K562 (cell line): ENCODE measurements at regions not wholly inside any gene's neighbourhood (a gene's known extent, or its start where the extent isn't known, plus 50 kb on each side); places are given as distances from the start of the nearest gene placed in this dataset.
A peak's percentile ranks its signal among the peaks of the same experiment; 100 is the strongest.

Experiments
- BACH1 ChIP-seq: fragments of 200-800 bp; sonication (Bioruptor generic); IDR thresholded peaks from 2 replicates; pipeline ENCODE4 v1.6.1; 2016; ENCODE audit warnings: missing genetic modification characterization, missing compliant biosample characterization
- CLOCK ChIP-seq: fragments of 250-450 bp; sonication (Bioruptor Pico); IDR thresholded peaks from 2 replicates; pipeline ENCODE4 v1.4.0; 2020; ENCODE audit warnings: mild to moderate bottlenecking, moderate library complexity, borderline replicate concordance
- GTF2F1 ChIP-seq: IDR thresholded peaks from 2 replicates; pipeline ENCODE4 v1.6.1; 2011; ENCODE audit warnings: low read depth, low read length, improper control_type of control experiment
- NUFIP1 ChIP-seq: fragments of 450-650 bp; IDR thresholded peaks from 2 replicates; pipeline ENCODE4 v1.6.1; 2018; ENCODE audit not compliant: partially characterized antibody
- POLR2AphosphoS5 ChIP-seq: IDR thresholded peaks from 2 replicates; pipeline ENCODE4 v1.6.1; 2011; ENCODE audit warnings: mild to moderate bottlenecking, low read depth, low read length, moderate library complexity; ENCODE audit not compliant: control insufficient read depth, insufficient read depth
- RAD21 ChIP-seq, 2 experiments: fragments of 250-450 bp in 1 of 2; fragments of 450-650 bp in 1 of 2; sonication (Bioruptor Pico) in 1 of 2; formaldehyde crosslinking in 1 of 2; IDR thresholded peaks in 1 of 2; conservative IDR thresholded peaks in 1 of 2; 2 replicates each; pipeline versions ENCODE4 v1.4.0 to v1.8.0; 2020 to 2022; ENCODE audit warnings: mild to moderate bottlenecking in 2 of 2, moderate library complexity in 1 of 2
- TEAD2 ChIP-seq: fragments of 450-650 bp; IDR thresholded peaks from 2 replicates; pipeline ENCODE4 v1.6.1; 2016; ENCODE audit warnings: missing genetic modification characterization, control low read depth, missing compliant biosample characterization
- ZFX ChIP-seq: sonication (generic); formaldehyde crosslinking; IDR thresholded peaks from 2 replicates; pipeline ENCODE4 v1.8.0; 2022; ENCODE audit warnings: mild to moderate bottlenecking, missing genetic modification reagents, moderate library complexity
- ZHX1 ChIP-seq: fragments of 150-350 bp; conservative IDR thresholded peaks from 2 replicates; pipeline ENCODE4 v1.6.1; 2014; ENCODE audit warnings: low read length
- ZNF551 ChIP-seq: fragments of 250-450 bp; sonication (Bioruptor Pico); IDR thresholded peaks from 2 replicates; pipeline ENCODE4 v1.5.0; 2021; ENCODE audit warnings: mild to moderate bottlenecking, moderate library complexity
- ZNF76 ChIP-seq: fragments of 250-450 bp; sonication (Bioruptor Pico); IDR thresholded peaks from 2 replicates; pipeline ENCODE4 v1.4.0; 2020; ENCODE audit warnings: mild to moderate bottlenecking, moderate library complexity, borderline replicate concordance
- ZNF766 ChIP-seq: fragments of 200-800 bp; sonication (Bioruptor generic); conservative IDR thresholded peaks from 2 replicates; pipeline ENCODE4 v1.6.1; 2016; ENCODE audit warnings: missing genetic modification characterization, missing compliant biosample characterization
- TF ChIP-seq, protein P1 (sequence below), 2 experiments: fragments of 450-650 bp in 1 of 2; sonication (generic) in 1 of 2; formaldehyde crosslinking in 1 of 2; IDR thresholded peaks in 1 of 2; conservative IDR thresholded peaks in 1 of 2; 2 replicates each; pipeline versions ENCODE4 v1.6.1 to v1.8.1; 2016 to 2023; ENCODE audit warnings: mild to moderate bottlenecking in 2 of 2, moderate library complexity in 2 of 2, inconsistent platforms in 1 of 2, missing genetic modification reagents in 1 of 2
- TF ChIP-seq, protein P2 (sequence below): sonication (generic); formaldehyde crosslinking; IDR thresholded peaks from 2 replicates; pipeline ENCODE4 v1.8.0; 2022; ENCODE audit warnings: missing genetic modification reagents, mild to moderate bottlenecking, borderline replicate concordance
- TF ChIP-seq, protein P3 (sequence below), 2 experiments: IDR thresholded peaks in 1 of 2; conservative IDR thresholded peaks in 1 of 2; 2 replicates each; pipeline ENCODE4 v1.6.1; 2016; ENCODE audit warnings: low read depth in 2 of 2, mild to moderate bottlenecking in 1 of 2, missing compliant biosample characterization in 1 of 2, missing genetic modification characterization in 1 of 2, moderate library complexity in 1 of 2

GRCh38 chr1:18429654-18430053, 51.1 kb upstream of the KLHDC7A start (continued):
- no peak for TF ChIP-seq ZHX1
- TF ChIP-seq POLR2AphosphoS5: no peak
- TF ChIP-seq NUFIP1: no peak
- peak in 1 of 2 experiments; percentile 34; a peak in 2 of 4 replicates for TF ChIP-seq RAD21 (CRISPR knock-in tag; conservative IDR thresholded peaks at IDR 0.05 in 1 of 2, IDR thresholded peaks at IDR 0.05 in 1 of 2)
- TF ChIP-seq BACH1 (tag): no peak; the same call in 1 of the 2 replicates
- TF ChIP-seq TEAD2 (tag): no peak
- TF ChIP-seq CLOCK (CRISPR knock-in tag): no peak
- no peak for TF ChIP-seq ZFX (CRISPR knock-in tag)
- TF ChIP-seq ZNF766 (CRISPR knock-in tag): peak; percentile 99
- 0 out of 2 replicates have a peak, but pooled peaks have one; percentile 42 for TF ChIP-seq ZNF76
- TF ChIP-seq, protein P1, sequence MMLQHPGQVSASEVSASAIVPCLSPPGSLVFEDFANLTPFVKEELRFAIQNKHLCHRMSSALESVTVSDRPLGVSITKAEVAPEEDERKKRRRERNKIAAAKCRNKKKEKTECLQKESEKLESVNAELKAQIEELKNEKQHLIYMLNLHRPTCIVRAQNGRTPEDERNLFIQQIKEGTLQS (IDR thresholded peaks at IDR 0.05): no peak
- TF ChIP-seq, protein P1 (CRISPR knock-in tag; conservative IDR thresholded peaks at IDR 0.05): no peak
- TF ChIP-seq, protein P2, sequence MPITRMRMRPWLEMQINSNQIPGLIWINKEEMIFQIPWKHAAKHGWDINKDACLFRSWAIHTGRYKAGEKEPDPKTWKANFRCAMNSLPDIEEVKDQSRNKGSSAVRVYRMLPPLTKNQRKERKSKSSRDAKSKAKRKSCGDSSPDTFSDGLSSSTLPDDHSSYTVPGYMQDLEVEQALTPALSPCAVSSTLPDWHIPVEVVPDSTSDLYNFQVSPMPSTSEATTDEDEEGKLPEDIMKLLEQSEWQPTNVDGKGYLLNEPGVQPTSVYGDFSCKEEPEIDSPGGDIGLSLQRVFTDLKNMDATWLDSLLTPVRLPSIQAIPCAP: no peak
- TF ChIP-seq, protein P3, sequence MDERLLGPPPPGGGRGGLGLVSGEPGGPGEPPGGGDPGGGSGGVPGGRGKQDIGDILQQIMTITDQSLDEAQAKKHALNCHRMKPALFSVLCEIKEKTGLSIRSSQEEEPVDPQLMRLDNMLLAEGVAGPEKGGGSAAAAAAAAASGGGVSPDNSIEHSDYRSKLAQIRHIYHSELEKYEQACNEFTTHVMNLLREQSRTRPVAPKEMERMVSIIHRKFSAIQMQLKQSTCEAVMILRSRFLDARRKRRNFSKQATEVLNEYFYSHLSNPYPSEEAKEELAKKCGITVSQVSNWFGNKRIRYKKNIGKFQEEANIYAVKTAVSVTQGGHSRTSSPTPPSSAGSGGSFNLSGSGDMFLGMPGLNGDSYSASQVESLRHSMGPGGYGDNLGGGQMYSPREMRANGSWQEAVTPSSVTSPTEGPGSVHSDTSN (CRISPR knock-in tag; IDR thresholded peaks at IDR 0.05; ENCODE audit: low read depth): no peak
- TF ChIP-seq, protein P3 (tag; conservative IDR thresholded peaks at IDR 0.05; ENCODE audit: low read depth): peak; percentile 71
- TF ChIP-seq GTF2F1: no peak
- TF ChIP-seq ZNF551: no peak
